Endothelial cell of umbilical vein (primary cell): ENCODE measurements at regions not wholly inside any gene's neighbourhood (a gene's known extent, or its start where the extent isn't known, plus 50 kb on each side); places are given as distances from the start of the nearest gene placed in this dataset.

Experiments
- EZH2 ChIP-seq: IDR thresholded peaks from 2 replicates; pipeline ENCODE4 v1.6.1; 2012; ENCODE audit warnings: borderline replicate concordance, low read depth, mild to moderate bottlenecking, moderate library complexity, low read length, inconsistent platforms; ENCODE audit not compliant: severe bottlenecking
- POLR2A ChIP-seq: IDR thresholded peaks from 2 replicates; pipeline ENCODE4 v1.6.1; 2012; ENCODE audit warnings: low read depth, mild to moderate bottlenecking, control low read depth, low read length
- TF ChIP-seq, protein P1 (sequence below), 2 donors: IDR thresholded peaks; 1 replicate in 1 of 2; 2 replicates in 1 of 2; pipeline ENCODE4 v1.5.1; 2011; ENCODE audit warnings: low read length in 2 of 2, mild to moderate bottlenecking in 2 of 2, moderate library complexity in 2 of 2, control low read depth in 1 of 2, inconsistent platforms in 1 of 2, low read depth in 1 of 2; ENCODE audit not compliant: insufficient read depth in 1 of 2; ENCODE audit errors: extremely low read depth in 1 of 2

GRCh38 chr10:33878238-33878786 lies 543.8 kb upstream of the NRP1 start:
- no peak for TF ChIP-seq POLR2A
- TF ChIP-seq, protein P1, sequence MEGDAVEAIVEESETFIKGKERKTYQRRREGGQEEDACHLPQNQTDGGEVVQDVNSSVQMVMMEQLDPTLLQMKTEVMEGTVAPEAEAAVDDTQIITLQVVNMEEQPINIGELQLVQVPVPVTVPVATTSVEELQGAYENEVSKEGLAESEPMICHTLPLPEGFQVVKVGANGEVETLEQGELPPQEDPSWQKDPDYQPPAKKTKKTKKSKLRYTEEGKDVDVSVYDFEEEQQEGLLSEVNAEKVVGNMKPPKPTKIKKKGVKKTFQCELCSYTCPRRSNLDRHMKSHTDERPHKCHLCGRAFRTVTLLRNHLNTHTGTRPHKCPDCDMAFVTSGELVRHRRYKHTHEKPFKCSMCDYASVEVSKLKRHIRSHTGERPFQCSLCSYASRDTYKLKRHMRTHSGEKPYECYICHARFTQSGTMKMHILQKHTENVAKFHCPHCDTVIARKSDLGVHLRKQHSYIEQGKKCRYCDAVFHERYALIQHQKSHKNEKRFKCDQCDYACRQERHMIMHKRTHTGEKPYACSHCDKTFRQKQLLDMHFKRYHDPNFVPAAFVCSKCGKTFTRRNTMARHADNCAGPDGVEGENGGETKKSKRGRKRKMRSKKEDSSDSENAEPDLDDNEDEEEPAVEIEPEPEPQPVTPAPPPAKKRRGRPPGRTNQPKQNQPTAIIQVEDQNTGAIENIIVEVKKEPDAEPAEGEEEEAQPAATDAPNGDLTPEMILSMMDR (IDR thresholded peaks at IDR 0.05; ENCODE audit: extremely low read depth in 1 of 2, insufficient read depth in 1 of 2, low read depth in 1 of 2, low read length in 2 of 2) = no peak
- no peak for TF ChIP-seq EZH2
